HL-60 (cell line): ENCODE measurements at regions not wholly inside any gene's neighbourhood (a gene's known extent, or its start where the extent isn't known, plus 50 kb on each side); places are given as distances from the start of the nearest gene placed in this dataset.

ENCODE experiments used
- DNase-seq, 2 experiments: peaks; one replicate each; pipeline ENCODE4 v3.0.0-alpha.2; 2010 to 2020; ENCODE audit warnings: low read depth in 1 of 2, low spot score in 1 of 2
- H3K27ac ChIP-seq: fragments of 250-450 bp; sonication (Bioruptor Pico); replicated peaks from 2 replicates; pipeline ENCODE4 v1.5.1; 2020; ENCODE audit warnings: mild to moderate bottlenecking, moderate library complexity
- H3K27me3 ChIP-seq: fragments of 250-450 bp; sonication (Bioruptor Pico); 2 replicates; pipeline ENCODE4 v1.5.1; 2021; ENCODE audit warnings: mild to moderate bottlenecking, moderate library complexity; ENCODE audit not compliant: insufficient read depth, poor library complexity, severe bottlenecking
- H3K4me3 ChIP-seq: replicated peaks from 2 replicates; pipeline ENCODE4 v1.5.1; 2011; ENCODE audit warnings: mild to moderate bottlenecking, control low read depth, low read length; ENCODE audit not compliant: insufficient read depth
- CTCF ChIP-seq: IDR thresholded peaks from one replicate; pipeline ENCODE4 v1.5.1; 2011; ENCODE audit warnings: low read length, control low read depth, inconsistent platforms; ENCODE audit not compliant: insufficient read depth
- GABPA ChIP-seq: IDR thresholded peaks from 2 replicates; pipeline ENCODE4 v1.6.1; 2012; ENCODE audit warnings: low read depth
- POLR2AphosphoS5 ChIP-seq: IDR thresholded peaks from 2 replicates; pipeline ENCODE4 v1.6.1; 2012; ENCODE audit warnings: low read depth
- REST ChIP-seq: IDR thresholded peaks from 2 replicates; pipeline ENCODE4 v1.6.1; 2012; ENCODE audit warnings: low read depth; ENCODE audit not compliant: insufficient replicate concordance
- SPI1 ChIP-seq: IDR thresholded peaks from 2 replicates; pipeline ENCODE4 v1.6.1; 2012; ENCODE audit warnings: low read depth, mild to moderate bottlenecking, borderline replicate concordance

GRCh38 chr12:39012870-39013269 lies 107.5 kb upstream of the CPNE8 start:
- Histone ChIP-seq H3K27me3 (no peaks in the 10 kb centered on the region), H3K4me3 (no peak overlapping the region), H3K27ac (no peak overlapping the region)
- TF ChIP-seq CTCF (no peak), REST (no peak), SPI1 (no peak)
- DNase-seq = no peak

- no peak for DNase-seq
- Histone ChIP-seq H3K4me3 (no peak overlapping the region), H3K27ac (no peak overlapping the region), H3K27me3 (no peaks in the 10 kb centered on the region)
- no peak for TF ChIP-seq GABPA
- TF ChIP-seq POLR2AphosphoS5 = no peak
- no peak for TF ChIP-seq SPI1
- TF ChIP-seq CTCF = no peak
- TF ChIP-seq REST = no peak
These were observed 105.8 kb upstream of the CPNE8 start for GRCh38 chr12:39011166-39011565.

GRCh38 chr12:39010406-39010805 lies 105.0 kb upstream of the CPNE8 start:
- Histone ChIP-seq H3K27me3 (no peaks in the 10 kb centered on the region), H3K4me3 (no peak overlapping the region), H3K27ac (no peak overlapping the region)
- DNase-seq = no peak
- TF ChIP-seq SPI1 (no peak), CTCF (no peak), REST (no peak), POLR2AphosphoS5 (no peak), GABPA (no peak)
